Smooth muscle cell (in vitro differentiated cells): ENCODE measurements at regions not wholly inside any gene's neighbourhood (a gene's known extent, or its start where the extent isn't known, plus 50 kb on each side); places are given as distances from the start of the nearest gene placed in this dataset.

Experiments
- DNase-seq: peaks from one replicate; lab custom pipeline; 2025; ENCODE audit not compliant: unreplicated experiment; lab: John Stamatoyannopoulos, UW
- H2AFZ ChIP-seq: fragments of 200-600 bp; sonication (generic); 2 replicates; pipeline ENCODE4 v1.6.0; 2016; ENCODE audit warnings: antibody characterized with exemption, low read depth, mild to moderate bottlenecking
- H3F3A ChIP-seq: fragments of 200-600 bp; sonication (generic); 2 replicates; pipeline ENCODE4 v1.6.0; 2017; ENCODE audit warnings: antibody characterized with exemption, low read depth
- H3K27ac ChIP-seq: fragments of 200-600 bp; sonication (generic); 2 replicates; pipeline ENCODE4 v1.5.1; 2016; ENCODE audit warnings: low read depth, mild to moderate bottlenecking
- H3K27me3 ChIP-seq: fragments of 200-600 bp; sonication (generic); 2 replicates; pipeline ENCODE4 v1.6.1; 2016; ENCODE audit warnings: low read depth, mild to moderate bottlenecking
- H3K36me3 ChIP-seq: fragments of 200-600 bp; sonication (generic); 2 replicates; pipeline ENCODE4 v1.5.1; 2016; ENCODE audit warnings: low read depth
- H3K4me1 ChIP-seq: fragments of 200-600 bp; sonication (generic); 2 replicates; pipeline ENCODE4 v1.5.1; 2016; ENCODE audit warnings: low read depth
- H3K4me2 ChIP-seq: fragments of 200-600 bp; sonication (generic); 2 replicates; pipeline ENCODE4 v1.6.0; 2016; ENCODE audit warnings: mild to moderate bottlenecking
- H3K4me3 ChIP-seq: fragments of 200-600 bp; sonication (generic); 2 replicates; pipeline ENCODE4 v1.5.1; 2016; ENCODE audit warnings: mild to moderate bottlenecking
- H3K79me2 ChIP-seq: fragments of 200-600 bp; sonication (generic); 2 replicates; pipeline ENCODE4 v1.6.0; 2016; ENCODE audit warnings: low read depth, mild to moderate bottlenecking
- H3K9ac ChIP-seq: fragments of 200-600 bp; sonication (generic); 2 replicates; pipeline ENCODE4 v1.6.0; 2016; ENCODE audit warnings: low read depth
- H3K9me3 ChIP-seq: fragments of 200-600 bp; sonication (generic); replicated peaks from 2 replicates; pipeline ENCODE4 v1.5.1; 2016; ENCODE audit warnings: low read depth
- H4K20me1 ChIP-seq: fragments of 200-600 bp; sonication (generic); 2 replicates; pipeline ENCODE4 v1.6.0; 2016; ENCODE audit warnings: low read depth
- CTCF ChIP-seq: fragments of 200-600 bp; sonication (generic); IDR thresholded peaks from 2 replicates; pipeline ENCODE4 v1.5.1; 2017; ENCODE audit warnings: borderline replicate concordance, mild to moderate bottlenecking, antibody characterized with exemption; ENCODE audit not compliant: insufficient read depth, poor library complexity, severe bottlenecking
- WGBS: methylation state at CpG from one replicate; pipeline ENCODE4 v1.1.7; 2016; ENCODE audit warnings: low lambda C conversion rate; 5-methylcytosine and 5-hydroxymethylcytosine counted together

- Histone ChIP-seq H3F3A (no peaks in the 10 kb centered on the region), H2AFZ (no peak overlapping the region), H3K27ac (no peak overlapping the region), H3K9me3 (no peaks in the 10 kb centered on the region), H3K79me2 (no peaks in the 10 kb centered on the region), H3K9ac (no peak overlapping the region), H4K20me1 (no peaks in the 10 kb centered on the region), H3K4me1 (peaks cover 3% of the 10 kb centered on the region), H3K36me3 (no peaks in the 10 kb centered on the region), H3K4me2 (no peak overlapping the region), H3K27me3 (no peaks in the 10 kb centered on the region), H3K4me3 (no peak overlapping the region)
- no peak for TF ChIP-seq CTCF
- DNase-seq, result no peak
- 77% methylated on average over 4 of the region's 4 CpGs for WGBS
Measured at GRCh38 chr6:19086480-19086879, 699.3 kb downstream of the RNF144B start.

GRCh38 chr6:19087296-19087695 lies 700.1 kb downstream of the RNF144B start:
- Histone ChIP-seq H3K4me2 (no peak overlapping the region), H3K36me3 (no peaks in the 10 kb centered on the region), H3K9ac (no peak overlapping the region), H3F3A (no peaks in the 10 kb centered on the region), H3K27me3 (no peaks in the 10 kb centered on the region), H3K4me1 (peaks cover 3% of the 10 kb centered on the region), H2AFZ (no peak overlapping the region), H3K9me3 (no peaks in the 10 kb centered on the region), H3K27ac (no peak overlapping the region), H3K79me2 (no peaks in the 10 kb centered on the region), H4K20me1 (no peaks in the 10 kb centered on the region), H3K4me3 (no peak overlapping the region)
- DNase-seq, result no peak
- TF ChIP-seq CTCF, result no peak
- 93% methylated on average over 1 of the region's 1 CpG for WGBS

DNA sequence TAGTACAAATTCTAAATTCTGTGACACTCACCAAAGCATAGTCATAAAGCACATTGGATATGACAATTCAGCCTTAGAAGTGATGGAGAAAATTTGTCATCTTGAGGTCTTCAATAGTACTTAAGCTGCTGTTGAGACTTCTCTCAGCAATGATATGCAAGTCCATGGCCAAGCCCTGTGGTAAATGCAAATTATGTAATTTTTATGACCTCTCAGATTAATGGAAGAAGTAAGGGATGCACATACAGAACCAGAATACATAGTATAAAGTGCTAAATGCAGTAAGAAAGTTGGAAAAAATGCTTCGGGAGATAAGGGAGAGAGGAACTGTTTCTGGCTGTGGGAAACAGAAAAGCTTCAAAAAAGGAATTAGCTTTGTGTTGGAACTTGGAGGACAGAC lies 700.7 kb downstream of the RNF144B start:
- Histone ChIP-seq H3K79me2 (no peaks in the 10 kb centered on the region), H3K27ac (no peak overlapping the region), H3K4me1 (peaks cover 3% of the 10 kb centered on the region), H3K36me3 (no peaks in the 10 kb centered on the region), H3K9ac (no peak overlapping the region), H3K4me2 (no peak overlapping the region), H3F3A (no peaks in the 10 kb centered on the region), H2AFZ (no peak overlapping the region), H3K4me3 (no peak overlapping the region), H3K9me3 (no peaks in the 10 kb centered on the region), H4K20me1 (no peaks in the 10 kb centered on the region), H3K27me3 (no peaks in the 10 kb centered on the region)
- WGBS, result 77% methylated on average over 1 of the region's 1 CpG
- DNase-seq, result no peak
- no peak for TF ChIP-seq CTCF

DNA sequence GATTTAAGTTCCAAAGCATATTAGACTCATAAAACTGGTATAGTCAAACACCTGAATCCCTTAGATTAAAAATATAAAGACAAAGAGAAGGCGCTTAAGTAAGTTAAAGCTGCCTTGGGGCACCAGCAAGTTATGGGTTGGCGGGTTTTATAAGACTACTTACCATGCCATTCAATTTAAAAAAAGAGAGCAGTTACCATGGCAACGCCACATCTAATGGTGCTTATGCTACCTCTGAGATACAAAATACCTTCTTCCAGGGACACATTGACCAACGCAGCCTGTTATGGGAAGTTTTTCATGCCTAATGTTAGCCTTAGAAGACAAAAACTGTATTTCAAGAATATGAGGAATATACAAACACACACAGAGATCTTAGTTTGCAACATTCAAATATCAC lies 713.6 kb downstream of the RNF144B start:
- no peaks in the 10 kb centered on the region for H3K36me3 ChIP-seq
- DNase-seq, result no peak
- TF ChIP-seq CTCF, result no peak
- H3K4me1 ChIP-seq, result no peaks in the 10 kb centered on the region
- 95% methylated on average over 4 of the region's 4 CpGs for WGBS
- no peaks in the 10 kb centered on the region for H3K27me3 ChIP-seq
- H3F3A ChIP-seq, result no peaks in the 10 kb centered on the region
- no peaks in the 10 kb centered on the region for H3K79me2 ChIP-seq
- no peak overlapping the region for H3K27ac ChIP-seq
- peaks cover 4% of the 10 kb centered on the region for H3K9me3 ChIP-seq
- no peak overlapping the region for H3K9ac ChIP-seq
- H4K20me1 ChIP-seq, result no peaks in the 10 kb centered on the region
- no peak overlapping the region for H2AFZ ChIP-seq
- H3K4me2 ChIP-seq, result no peak overlapping the region
- H3K4me3 ChIP-seq, result no peak overlapping the region
